Ishikawa (cell line): ENCODE measurements at regions not wholly inside any gene's neighbourhood (a gene's known extent, or its start where the extent isn't known, plus 50 kb on each side); places are given as distances from the start of the nearest gene placed in this dataset.

Experiments
- CEBPB ChIP-seq: IDR thresholded peaks from 2 replicates; pipeline ENCODE4 v1.6.1; 2012
- CREB1 ChIP-seq: IDR thresholded peaks from 2 replicates; pipeline ENCODE4 v1.6.1; 2012; ENCODE audit warnings: low read depth
- EGR1 ChIP-seq: IDR thresholded peaks from 2 replicates; pipeline ENCODE4 v1.6.1; 2012
- EP300 ChIP-seq: IDR thresholded peaks from 2 replicates; pipeline ENCODE4 v1.6.1; 2012; ENCODE audit warnings: borderline replicate concordance
- FOXM1 ChIP-seq: IDR thresholded peaks from 2 replicates; pipeline ENCODE4 v1.6.1; 2012; ENCODE audit warnings: low read depth, borderline replicate concordance
- MAX ChIP-seq: IDR thresholded peaks from 2 replicates; pipeline ENCODE4 v1.6.1; 2012
- NFIC ChIP-seq: IDR thresholded peaks from 2 replicates; pipeline ENCODE4 v1.6.1; 2012
- RAD21 ChIP-seq: IDR thresholded peaks from 2 replicates; pipeline ENCODE4 v1.6.1; 2012; ENCODE audit warnings: low read depth
- REST ChIP-seq: IDR thresholded peaks from 2 replicates; pipeline ENCODE4 v1.6.1; 2012; ENCODE audit warnings: low read depth, mild to moderate bottlenecking
- TAF1 ChIP-seq: IDR thresholded peaks from 2 replicates; pipeline ENCODE4 v1.6.1; 2012; ENCODE audit warnings: low read depth, mild to moderate bottlenecking
- TCF12 ChIP-seq: IDR thresholded peaks from 2 replicates; pipeline ENCODE4 v1.6.1; 2012; ENCODE audit warnings: low read depth
- TEAD4 ChIP-seq: IDR thresholded peaks from 2 replicates; pipeline ENCODE4 v1.6.1; 2012
- USF1 ChIP-seq: IDR thresholded peaks from 2 replicates; pipeline ENCODE4 v1.6.1; 2012
- YY1 ChIP-seq: IDR thresholded peaks from 2 replicates; pipeline ENCODE4 v1.6.1; 2012; ENCODE audit warnings: low read depth
- ZBTB7A ChIP-seq: IDR thresholded peaks from 2 replicates; pipeline ENCODE4 v1.6.1; 2012; ENCODE audit warnings: low read depth

- TF ChIP-seq EGR1 = no peak
- TF ChIP-seq CEBPB = no peak
Measured at GRCh38 chr7:90064370-90064769, 89.9 kb upstream of the STEAP1 start.

GRCh38 chr7:90067171-90067570, 87.1 kb upstream of the STEAP1 start:
- TF ChIP-seq NFIC (no peak), MAX (no peak), TEAD4 (no peak), EGR1 (no peak), REST (no peak), USF1 (no peak), TAF1 (no peak), RAD21 (no peak), ZBTB7A (no peak), YY1 (no peak), TCF12 (no peak)

GRCh38 chr7:90078921-90079320, 75.3 kb upstream of the STEAP1 start:
- no peak for TF ChIP-seq TEAD4
- no peak for TF ChIP-seq NFIC
- TF ChIP-seq EP300 = no peak
- TF ChIP-seq YY1 = no peak
- TF ChIP-seq TAF1 = no peak
- no peak for TF ChIP-seq TCF12
- TF ChIP-seq EGR1 = no peak
- no peak for TF ChIP-seq ZBTB7A
- no peak for TF ChIP-seq CEBPB
- no peak for TF ChIP-seq REST
- TF ChIP-seq CREB1 = no peak
- TF ChIP-seq MAX = no peak
- no peak for TF ChIP-seq RAD21
- TF ChIP-seq FOXM1 = no peak
- no peak for TF ChIP-seq USF1

GRCh38 chr7:90081621-90082020, 72.6 kb upstream of the STEAP1 start:
- no peak for TF ChIP-seq FOXM1
- TF ChIP-seq EP300 = no peak
- no peak for TF ChIP-seq TAF1
- TF ChIP-seq CEBPB = no peak

- TF ChIP-seq ZBTB7A (no peak), MAX (no peak), CREB1 (no peak), TEAD4 (no peak), FOXM1 (no peak), REST (no peak), CEBPB (no peak), USF1 (no peak), RAD21 (no peak), EP300 (no peak), YY1 (no peak), TAF1 (no peak), NFIC (no peak), TCF12 (no peak), EGR1 (no peak)
Measured at GRCh38 chr7:90092506-90092905, 61.8 kb upstream of the STEAP1 start.
